AG10803 (cell line): ENCODE measurements at regions not wholly inside any gene's neighbourhood (a gene's known extent, or its start where the extent isn't known, plus 50 kb on each side); places are given as distances from the start of the nearest gene placed in this dataset.

Source experiments
- DNase-seq: peaks from one replicate; pipeline ENCODE4 v3.0.0; 2010; ENCODE audit warnings: low read depth
- H3K4me3 ChIP-seq: 2 replicates; pipeline ENCODE4 v1.5.1; 2011; ENCODE audit warnings: mild to moderate bottlenecking, low read length, control low read depth
- CTCF ChIP-seq: conservative IDR thresholded peaks from 2 replicates; pipeline ENCODE4 v1.5.1; 2011; ENCODE audit warnings: mild to moderate bottlenecking, low read length, control low read depth, inconsistent platforms

- no peak overlapping the region for H3K4me3 ChIP-seq
- TF ChIP-seq CTCF = no peak
- no peak for DNase-seq
Observed at GRCh38 chr6:49155316-49155715, 307.7 kb downstream of the MMUT start.

- no peak for TF ChIP-seq CTCF
- no peak for DNase-seq
- H3K4me3 ChIP-seq = no peak overlapping the region
Observed at GRCh38 chr6:49151957-49152356, 311.1 kb downstream of the MMUT start.

GRCh38 chr6:49151461-49151860 lies 311.6 kb downstream of the MMUT start:
- H3K4me3 ChIP-seq = no peak overlapping the region
- TF ChIP-seq CTCF = no peak
- no peak for DNase-seq

GRCh38 chr6:49151033-49151432 lies 312.0 kb downstream of the MMUT start:
- DNase-seq = no peak
- no peak overlapping the region for H3K4me3 ChIP-seq
- no peak for TF ChIP-seq CTCF

- DNase-seq = no peak
- no peak overlapping the region for H3K4me3 ChIP-seq
- TF ChIP-seq CTCF = no peak
Observed at GRCh38 chr6:49145280-49145679, 317.8 kb downstream of the MMUT start.

GRCh38 chr6:49142421-49143151 lies 320.5 kb downstream of the MMUT start:
- no peak overlapping the region for H3K4me3 ChIP-seq

More at GRCh38 chr6:49142421-49143151, 320.5 kb downstream of the MMUT start:
- TF ChIP-seq CTCF = no peak
- no peak for DNase-seq
